ENCODE measurements at regions not wholly inside any gene's neighbourhood (a gene's known extent, or its start where the extent isn't known, plus 50 kb on each side); places are given as distances from the start of the nearest gene placed in this dataset.

GRCh38 chr10:91048380-91048779, 127.5 kb upstream of the ANKRD1 start:
- Histone ChIP-seq H3K36me3 (ENCODE audit: control insufficient read depth in 2 of 2, insufficient read depth in 2 of 2, low read length in 1 of 2) (no peaks in the 10 kb centered on the region), H3K27me3 (ENCODE audit: control insufficient read depth in 1 of 2, insufficient read depth in 2 of 2, low read length in 2 of 2) (no peaks in the 10 kb centered on the region), H3K9me3 (ENCODE audit: control insufficient read depth in 2 of 2, insufficient read depth in 1 of 2, low read depth in 1 of 2, low read length in 1 of 2) (no peaks in the 10 kb centered on the region), H3K4me3 (ENCODE audit: low read depth in 1 of 2, low read length in 2 of 2) (no peak overlapping the region), H3K27ac (ENCODE audit: low read depth in 2 of 2, low read length in 1 of 2) (no peak overlapping the region), H3K4me1 (ENCODE audit: control insufficient read depth in 2 of 2, insufficient read depth in 2 of 2, low read length in 1 of 2) (no peaks in the 10 kb centered on the region)
- WGBS, 2 donors = 75 to 78% methylated on average over 2 of the region's 2 CpGs

- no peak overlapping the region for H3K27ac ChIP-seq (ENCODE audit: low read depth in 2 of 2, low read length in 1 of 2)
- WGBS, 2 donors = 57 to 69% methylated on average over 2 of the region's 2 CpGs
- H3K9me3 ChIP-seq (ENCODE audit: control insufficient read depth in 2 of 2, insufficient read depth in 1 of 2, low read depth in 1 of 2, low read length in 1 of 2) = no peaks in the 10 kb centered on the region
- no peaks in the 10 kb centered on the region for H3K36me3 ChIP-seq (ENCODE audit: control insufficient read depth in 2 of 2, insufficient read depth in 2 of 2, low read length in 1 of 2)
- no peaks in the 10 kb centered on the region for H3K27me3 ChIP-seq (ENCODE audit: control insufficient read depth in 1 of 2, insufficient read depth in 2 of 2, low read length in 2 of 2)
- H3K4me3 ChIP-seq (ENCODE audit: low read depth in 1 of 2, low read length in 2 of 2) = no peak overlapping the region
- H3K4me1 ChIP-seq (ENCODE audit: control insufficient read depth in 2 of 2, insufficient read depth in 2 of 2, low read length in 1 of 2) = no peaks in the 10 kb centered on the region
These were observed 128.6 kb upstream of the ANKRD1 start for GRCh38 chr10:91049296-91049987.

- Histone ChIP-seq H3K9me3 (ENCODE audit: control insufficient read depth in 2 of 2, insufficient read depth in 1 of 2, low read depth in 1 of 2, low read length in 1 of 2) (no peaks in the 10 kb centered on the region), H3K4me3 (ENCODE audit: low read depth in 1 of 2, low read length in 2 of 2) (no peak overlapping the region), H3K4me1 (ENCODE audit: control insufficient read depth in 2 of 2, insufficient read depth in 2 of 2, low read length in 1 of 2) (no peaks in the 10 kb centered on the region), H3K27me3 (ENCODE audit: control insufficient read depth in 1 of 2, insufficient read depth in 2 of 2, low read length in 2 of 2) (no peaks in the 10 kb centered on the region), H3K27ac (ENCODE audit: low read depth in 2 of 2, low read length in 1 of 2) (no peak overlapping the region), H3K36me3 (ENCODE audit: control insufficient read depth in 2 of 2, insufficient read depth in 2 of 2, low read length in 1 of 2) (no peaks in the 10 kb centered on the region)
- 77 to 80% methylated on average over 2 of the region's 2 CpGs for WGBS, 2 donors
These were observed 129.1 kb upstream of the ANKRD1 start for GRCh38 chr10:91049988-91050360.

- Histone ChIP-seq H3K27me3 (ENCODE audit: control insufficient read depth in 1 of 2, insufficient read depth in 2 of 2, low read length in 2 of 2) (no peaks in the 10 kb centered on the region), H3K4me1 (ENCODE audit: control insufficient read depth in 2 of 2, insufficient read depth in 2 of 2, low read length in 1 of 2) (no peaks in the 10 kb centered on the region), H3K9me3 (ENCODE audit: control insufficient read depth in 2 of 2, insufficient read depth in 1 of 2, low read depth in 1 of 2, low read length in 1 of 2) (no peaks in the 10 kb centered on the region), H3K36me3 (ENCODE audit: control insufficient read depth in 2 of 2, insufficient read depth in 2 of 2, low read length in 1 of 2) (no peaks in the 10 kb centered on the region), H3K4me3 (ENCODE audit: low read depth in 1 of 2, low read length in 2 of 2) (no peak overlapping the region), H3K27ac (ENCODE audit: low read depth in 2 of 2, low read length in 1 of 2) (no peak overlapping the region)
- WGBS, 2 donors = 86 to 90% methylated on average over 6 of the region's 6 CpGs
These were observed 129.6 kb upstream of the ANKRD1 start for GRCh38 chr10:91050371-91051034.

- Histone ChIP-seq H3K9me3 (ENCODE audit: control insufficient read depth in 2 of 2, insufficient read depth in 1 of 2, low read depth in 1 of 2, low read length in 1 of 2) (no peaks in the 10 kb centered on the region), H3K27me3 (ENCODE audit: control insufficient read depth in 1 of 2, insufficient read depth in 2 of 2, low read length in 2 of 2) (no peaks in the 10 kb centered on the region), H3K4me1 (ENCODE audit: control insufficient read depth in 2 of 2, insufficient read depth in 2 of 2, low read length in 1 of 2) (no peaks in the 10 kb centered on the region), H3K36me3 (ENCODE audit: control insufficient read depth in 2 of 2, insufficient read depth in 2 of 2, low read length in 1 of 2) (no peaks in the 10 kb centered on the region), H3K4me3 (ENCODE audit: low read depth in 1 of 2, low read length in 2 of 2) (no peak overlapping the region), H3K27ac (ENCODE audit: low read depth in 2 of 2, low read length in 1 of 2) (no peak overlapping the region)
- WGBS, 2 donors = 19 to 34% methylated on average over 3 of the region's 3 CpGs
These were observed 130.9 kb upstream of the ANKRD1 start for GRCh38 chr10:91051829-91052228.

GRCh38 chr10:91054325-91054724, 133.4 kb upstream of the ANKRD1 start:
- no peaks in the 10 kb centered on the region for H3K4me1 ChIP-seq (ENCODE audit: control insufficient read depth in 2 of 2, insufficient read depth in 2 of 2, low read length in 1 of 2)
- H3K27ac ChIP-seq (ENCODE audit: low read depth in 2 of 2, low read length in 1 of 2) = no peak overlapping the region
- WGBS, 2 donors = 73 to 83% methylated on average over 2 of the region's 2 CpGs
- H3K4me3 ChIP-seq (ENCODE audit: low read depth in 1 of 2, low read length in 2 of 2) = no peak overlapping the region
- no peaks in the 10 kb centered on the region for H3K9me3 ChIP-seq (ENCODE audit: control insufficient read depth in 2 of 2, insufficient read depth in 1 of 2, low read depth in 1 of 2, low read length in 1 of 2)
- H3K36me3 ChIP-seq (ENCODE audit: control insufficient read depth in 2 of 2, insufficient read depth in 2 of 2, low read length in 1 of 2) = no peaks in the 10 kb centered on the region
- H3K27me3 ChIP-seq (ENCODE audit: control insufficient read depth in 1 of 2, insufficient read depth in 2 of 2, low read length in 2 of 2) = no peaks in the 10 kb centered on the region

- Histone ChIP-seq H3K27me3 (ENCODE audit: control insufficient read depth in 1 of 2, insufficient read depth in 2 of 2, low read length in 2 of 2) (no peaks in the 10 kb centered on the region), H3K36me3 (ENCODE audit: control insufficient read depth in 2 of 2, insufficient read depth in 2 of 2, low read length in 1 of 2) (no peaks in the 10 kb centered on the region), H3K4me1 (ENCODE audit: control insufficient read depth in 2 of 2, insufficient read depth in 2 of 2, low read length in 1 of 2) (no peaks in the 10 kb centered on the region), H3K27ac (ENCODE audit: low read depth in 2 of 2, low read length in 1 of 2) (no peak overlapping the region), H3K9me3 (ENCODE audit: control insufficient read depth in 2 of 2, insufficient read depth in 1 of 2, low read depth in 1 of 2, low read length in 1 of 2) (no peaks in the 10 kb centered on the region), H3K4me3 (ENCODE audit: low read depth in 1 of 2, low read length in 2 of 2) (no peak overlapping the region)
These were observed 140.3 kb upstream of the ANKRD1 start for GRCh38 chr10:91061187-91061586.

GRCh38 chr10:91061608-91062007, 140.7 kb upstream of the ANKRD1 start:
- WGBS, 2 donors = 55 to 58% methylated on average over 2 of the region's 2 CpGs
- H3K27me3 ChIP-seq (ENCODE audit: control insufficient read depth in 1 of 2, insufficient read depth in 2 of 2, low read length in 2 of 2) = no peaks in the 10 kb centered on the region
- H3K9me3 ChIP-seq (ENCODE audit: control insufficient read depth in 2 of 2, insufficient read depth in 1 of 2, low read depth in 1 of 2, low read length in 1 of 2) = no peaks in the 10 kb centered on the region
- H3K4me3 ChIP-seq (ENCODE audit: low read depth in 1 of 2, low read length in 2 of 2) = no peak overlapping the region
- H3K36me3 ChIP-seq (ENCODE audit: control insufficient read depth in 2 of 2, insufficient read depth in 2 of 2, low read length in 1 of 2) = no peaks in the 10 kb centered on the region
- no peaks in the 10 kb centered on the region for H3K4me1 ChIP-seq (ENCODE audit: control insufficient read depth in 2 of 2, insufficient read depth in 2 of 2, low read length in 1 of 2)
- no peak overlapping the region for H3K27ac ChIP-seq (ENCODE audit: low read depth in 2 of 2, low read length in 1 of 2)

- Histone ChIP-seq H3K27me3 (ENCODE audit: control insufficient read depth in 1 of 2, insufficient read depth in 2 of 2, low read length in 2 of 2) (no peaks in the 10 kb centered on the region), H3K27ac (ENCODE audit: low read depth in 2 of 2, low read length in 1 of 2) (no peak overlapping the region)
- 80 to 82% methylated on average over 3 of the region's 3 CpGs for WGBS, 2 donors
These were observed 141.2 kb upstream of the ANKRD1 start for GRCh38 chr10:91062091-91062490.

GRCh38 chr10:91071786-91072185, 148.7 kb upstream of the PCGF5 start:
- H3K4me3 ChIP-seq (ENCODE audit: low read depth in 1 of 2, low read length in 2 of 2) = no peak overlapping the region
- 46 to 97% methylated on average over 1 of the region's 1 CpG for WGBS, 2 donors
- no peaks in the 10 kb centered on the region for H3K27me3 ChIP-seq (ENCODE audit: control insufficient read depth in 1 of 2, insufficient read depth in 2 of 2, low read length in 2 of 2)
- H3K36me3 ChIP-seq (ENCODE audit: control insufficient read depth in 2 of 2, insufficient read depth in 2 of 2, low read length in 1 of 2) = no peaks in the 10 kb centered on the region
- H3K27ac ChIP-seq (ENCODE audit: low read depth in 2 of 2, low read length in 1 of 2) = no peak overlapping the region
- no peaks in the 10 kb centered on the region for H3K4me1 ChIP-seq (ENCODE audit: control insufficient read depth in 2 of 2, insufficient read depth in 2 of 2, low read length in 1 of 2)
- no peaks in the 10 kb centered on the region for H3K9me3 ChIP-seq (ENCODE audit: control insufficient read depth in 2 of 2, insufficient read depth in 1 of 2, low read depth in 1 of 2, low read length in 1 of 2)

More at GRCh38 chr10:91062091-91062490, 141.2 kb upstream of the ANKRD1 start:
- Histone ChIP-seq H3K36me3 (ENCODE audit: control insufficient read depth in 2 of 2, insufficient read depth in 2 of 2, low read length in 1 of 2) (no peaks in the 10 kb centered on the region), H3K9me3 (ENCODE audit: control insufficient read depth in 2 of 2, insufficient read depth in 1 of 2, low read depth in 1 of 2, low read length in 1 of 2) (no peaks in the 10 kb centered on the region), H3K4me3 (ENCODE audit: low read depth in 1 of 2, low read length in 2 of 2) (no peak overlapping the region), H3K4me1 (ENCODE audit: control insufficient read depth in 2 of 2, insufficient read depth in 2 of 2, low read length in 1 of 2) (no peaks in the 10 kb centered on the region)
